HCT116 (cell line): ENCODE measurements at regions not wholly inside any gene's neighbourhood (a gene's known extent, or its start where the extent isn't known, plus 50 kb on each side); places are given as distances from the start of the nearest gene placed in this dataset.

Source experiments
- ATAC-seq: fragments of 200-7000 bp; cut with Tn5 transposase; 2 replicates; pipeline ENCODE4 v1.9.1; 2020; ENCODE audit warnings: mild to moderate bottlenecking, moderate library complexity
- BruUV-seq: library from RNA; stranded (reverse); fragments of 400-500 nt; replicated peaks from 2 replicates; lab custom pipeline; 2021; lab: Mats Ljungman, UMichigan
- CTCF ChIA-PET: fragments of 300-600 bp; sonication (Branson Sonifier 250); formaldehyde crosslinking; loops from one replicate; lab custom pipeline; 2021; ENCODE audit warnings: antibody characterized with exemption; lab: Charles Lee
- POLR2A ChIA-PET: fragments of 300-600, 350-600 bp; sonication (Branson Sonifier 250); formaldehyde crosslinking; loops from one replicate; lab custom pipeline; 2021; ENCODE audit warnings: antibody characterized with exemption; lab: Charles Lee
- RAD21 ChIA-PET, 2 experiments: fragments of 300-600 bp; sonication (Branson Sonifier 250); formaldehyde crosslinking; loops; one replicate each; lab custom pipeline; 2023; ENCODE audit warnings: low total read pairs in 2 of 2; ENCODE audit not compliant: uncharacterized antibody in 2 of 2, unreplicated experiment in 2 of 2, low non-redundant PET in 1 of 2; lab: Charles Lee
- DNase-seq: peaks from one replicate; pipeline ENCODE4 v3.0.0-alpha.2; 2010; ENCODE audit warnings: low read depth, low spot score
- H2AFZ ChIP-seq: fragments of 200-600 bp; shearing (Covaris generic), sonication (generic); 2 replicates; pipeline ENCODE4 v1.6.1; 2017; ENCODE audit warnings: low read depth, mixed run types, mixed read lengths, antibody characterized with exemption, low read length; ENCODE audit not compliant: poor library complexity, severe bottlenecking
- H3K27ac ChIP-seq: 2 replicates; pipeline ENCODE4 v1.5.1; 2012; ENCODE audit warnings: low read depth, low read length
- H3K27me3 ChIP-seq: fragments of 200-600 bp; sonication (generic); 2 replicates; pipeline ENCODE4 v1.6.1; 2016; ENCODE audit warnings: mixed run types, low read length, mixed read lengths; ENCODE audit not compliant: insufficient read depth
- H3K36me3 ChIP-seq, 2 experiments: fragments of 200-500 bp in 1 of 2; fragments of 200-600 bp in 1 of 2; sonication (Bioruptor generic) in 1 of 2; sonication (generic) in 1 of 2; 2 replicates each; pipeline versions ENCODE4 v1.5.1 to v1.6.1; 2014 to 2016; ENCODE audit warnings: low read length in 2 of 2, inconsistent platforms in 1 of 2, mixed read lengths in 1 of 2, mixed run types in 1 of 2; ENCODE audit not compliant: insufficient read depth in 2 of 2, control insufficient read depth in 1 of 2
- H3K4me1 ChIP-seq, 2 experiments: fragments of 200-600 bp in 1 of 2; sonication (generic) in 1 of 2; 2 replicates each; pipeline versions ENCODE4 v1.5.1 to v1.6.1; 2012 to 2017; ENCODE audit warnings: low read length in 2 of 2, inconsistent platforms in 1 of 2, mild to moderate bottlenecking in 1 of 2, mixed read lengths in 1 of 2, mixed run types in 1 of 2, moderate library complexity in 1 of 2; ENCODE audit not compliant: insufficient read depth in 2 of 2, control insufficient read depth in 1 of 2
- H3K4me2 ChIP-seq: fragments of 200-600 bp; sonication (generic); 2 replicates; pipeline ENCODE4 v1.6.1; 2017; ENCODE audit warnings: mixed run types, low read length, mixed read lengths
- H3K4me3 ChIP-seq, 2 experiments: fragments of 200-600 bp in 1 of 2; sonication (generic) in 1 of 2; replicated peaks in 1 of 2; 2 replicates each; pipeline ENCODE4 v1.5.1; 2011 to 2016; ENCODE audit warnings: low read length in 2 of 2, control low read depth in 1 of 2, low read depth in 1 of 2, mild to moderate bottlenecking in 1 of 2, mixed read lengths in 1 of 2, mixed run types in 1 of 2
- H3K79me2 ChIP-seq: fragments of 200-600 bp; sonication (generic); 2 replicates; pipeline ENCODE4 v1.6.1; 2017; ENCODE audit warnings: mild to moderate bottlenecking, mixed run types, low read length, moderate library complexity, mixed read lengths; ENCODE audit not compliant: insufficient read depth
- H3K9ac ChIP-seq: fragments of 200-600 bp; sonication (generic); 2 replicates; pipeline ENCODE4 v1.6.1; 2016; ENCODE audit warnings: low read length, mixed read lengths
- H3K9me2 ChIP-seq: fragments of 200-600 bp; sonication (generic), shearing (Covaris generic); 2 replicates; pipeline ENCODE4 v1.6.1; 2017; ENCODE audit warnings: mixed run types, mild to moderate bottlenecking, moderate library complexity; ENCODE audit not compliant: insufficient read depth
- H3K9me3 ChIP-seq, 2 experiments: fragments of 200-500 bp in 1 of 2; fragments of 200-600 bp in 1 of 2; sonication (Bioruptor generic) in 1 of 2; sonication (generic) in 1 of 2; 2 replicates each; pipeline ENCODE4 v1.6.1; 2014 to 2017; ENCODE audit warnings: low read length in 2 of 2, mixed read lengths in 2 of 2, inconsistent platforms in 1 of 2, low read depth in 1 of 2, mild to moderate bottlenecking in 1 of 2, mixed run types in 1 of 2, moderate library complexity in 1 of 2; ENCODE audit not compliant: control insufficient read depth in 1 of 2, insufficient read depth in 1 of 2
- H4K20me1 ChIP-seq: fragments of 200-600 bp; sonication (generic), shearing (Covaris generic); 2 replicates; pipeline ENCODE4 v1.6.1; 2017; ENCODE audit warnings: mixed run types, mild to moderate bottlenecking, moderate library complexity; ENCODE audit not compliant: insufficient read depth
- CEBPB ChIP-seq: IDR thresholded peaks from 2 replicates; pipeline ENCODE4 v1.6.1; 2012; ENCODE audit warnings: low read depth
- CTCF ChIP-seq, 3 experiments: fragments of 200-600 bp in 1 of 3; sonication (generic) in 1 of 3; IDR thresholded peaks in 2 of 3; conservative IDR thresholded peaks in 1 of 3; 2 replicates each; pipeline ENCODE4 v1.5.1; 2012 to 2017; ENCODE audit warnings: low read depth in 2 of 3, low read length in 2 of 3, antibody characterized with exemption in 1 of 3, borderline replicate concordance in 1 of 3, control low read depth in 1 of 3, mild to moderate bottlenecking in 1 of 3, mixed read lengths in 1 of 3, mixed run types in 1 of 3, moderate library complexity in 1 of 3; ENCODE audit not compliant: insufficient read depth in 1 of 3
- ELF1 ChIP-seq: IDR thresholded peaks from 2 replicates; pipeline ENCODE4 v1.6.1; 2012; ENCODE audit warnings: low read depth, borderline replicate concordance
- EZH2 ChIP-seq: fragments of 200-600 bp; sonication (generic); IDR thresholded peaks from 2 replicates; pipeline ENCODE4 v1.6.1; 2017; ENCODE audit warnings: antibody characterized with exemption, mixed run types
- POLR2A ChIP-seq: IDR thresholded peaks from 2 replicates; pipeline ENCODE4 v1.7.0; 2011; ENCODE audit warnings: borderline replicate concordance; ENCODE audit not compliant: insufficient read depth, insufficient read length; ENCODE audit errors: extremely low read depth
- POLR2AphosphoS5 ChIP-seq: IDR thresholded peaks from 2 replicates; pipeline ENCODE4 v1.6.1; 2011; ENCODE audit warnings: mild to moderate bottlenecking, low read depth, low read length, moderate library complexity
- RAD21 ChIP-seq: IDR thresholded peaks from 2 replicates; pipeline ENCODE4 v1.6.1; 2012; ENCODE audit warnings: low read depth, mild to moderate bottlenecking
- REST ChIP-seq: IDR thresholded peaks from 2 replicates; pipeline ENCODE4 v1.6.1; 2012; ENCODE audit warnings: low read depth
- SIN3A ChIP-seq: IDR thresholded peaks from 2 replicates; pipeline ENCODE4 v1.6.1; 2012; ENCODE audit warnings: low read depth
- SRF ChIP-seq: IDR thresholded peaks from 2 replicates; pipeline ENCODE4 v1.6.1; 2012; ENCODE audit warnings: low read depth
- TCF7L2 ChIP-seq: IDR thresholded peaks from 2 replicates; pipeline ENCODE4 v1.7.0; 2011; ENCODE audit warnings: borderline replicate concordance, inconsistent platforms; ENCODE audit not compliant: insufficient read depth, insufficient read length; ENCODE audit errors: extremely low read depth
- ZBTB33 ChIP-seq: IDR thresholded peaks from 2 replicates; pipeline ENCODE4 v1.6.1; 2011; ENCODE audit warnings: mild to moderate bottlenecking, low read length, moderate library complexity; ENCODE audit not compliant: insufficient replicate concordance; ENCODE audit errors: extremely low read depth
- ZFX ChIP-seq: fragments of 450-650 bp; IDR thresholded peaks from 2 replicates; pipeline ENCODE4 v1.6.1; 2017
- ZNF274 ChIP-seq: fragments of 200-500 bp; sonication (Bioruptor generic); IDR thresholded peaks from 2 replicates; pipeline ENCODE4 v1.6.1; 2014; ENCODE audit warnings: mild to moderate bottlenecking, low read depth, low read length, inconsistent platforms
- intact Hi-C: fragments of 100-400 bp; cut with micrococcal nuclease; formaldehyde crosslinking; loops from 2 replicates; pipeline ENCODE4 v1.10.0; 2022
- TF ChIP-seq, protein P1 (sequence below): IDR thresholded peaks from 2 replicates; pipeline ENCODE4 v1.6.1; 2012
- TF ChIP-seq, protein P2 (sequence below): IDR thresholded peaks from 2 replicates; pipeline ENCODE4 v1.6.1; 2012

DNA sequence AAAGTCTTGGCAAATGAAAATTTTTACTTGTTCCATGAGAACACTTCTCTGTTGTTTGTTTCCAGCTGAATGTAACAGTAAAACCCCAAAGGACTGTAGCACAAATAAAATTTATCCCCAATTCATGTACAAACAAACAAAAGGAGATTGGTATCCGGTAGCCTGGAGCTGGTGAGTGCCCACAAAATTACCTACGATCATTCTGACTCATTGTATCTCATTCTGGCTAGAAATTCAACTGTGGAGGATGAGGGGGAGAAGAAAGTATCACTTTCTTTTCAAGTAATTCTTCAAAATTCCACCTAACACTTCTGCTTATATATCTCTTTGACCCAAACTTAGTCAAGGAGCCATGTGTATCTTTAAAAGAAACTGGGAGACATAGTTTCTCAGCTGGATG is 268.5 kb downstream of the ALG10B start:
- intact Hi-C loops: no loop called here
- no peaks in the 10 kb centered on the region for H3K36me3 ChIP-seq
- DNase-seq: no peak
- ChIA-PET POLR2A (no interaction called here), CTCF (no interaction called here), RAD21 (no interaction called here)
- H3K4me3 ChIP-seq: no peak overlapping the region
- no peak overlapping the region for H3K27ac ChIP-seq
- H4K20me1 ChIP-seq: no peaks in the 10 kb centered on the region
- no peaks in the 10 kb centered on the region for H3K79me2 ChIP-seq
- H3K9ac ChIP-seq: no peak overlapping the region
- no peak for ATAC-seq
- no peak overlapping the region for H2AFZ ChIP-seq
- H3K4me1 ChIP-seq: no peaks in the 10 kb centered on the region
- no peaks in the 10 kb centered on the region for H3K9me3 ChIP-seq
- BruUV-seq: no TSS peak
- no peaks in the 10 kb centered on the region for H3K27me3 ChIP-seq
- no peak overlapping the region for H3K4me2 ChIP-seq
- H3K9me2 ChIP-seq: no peaks in the 10 kb centered on the region
- no peak for TF ChIP-seq SRF
- TF ChIP-seq POLR2AphosphoS5: no peak
- TF ChIP-seq ELF1: no peak
- no peak for TF ChIP-seq CTCF (IDR thresholded peaks at IDR 0.05 in 2 of 3, conservative IDR thresholded peaks at IDR 0.05 in 1 of 3; ENCODE audit: borderline replicate concordance in 1 of 3, insufficient read depth in 1 of 3, low read depth in 2 of 3, low read length in 2 of 3)
- no peak for TF ChIP-seq SIN3A
- TF ChIP-seq RAD21: no peak
- no peak for TF ChIP-seq ZBTB33
- TF ChIP-seq CEBPB: no peak
- no peak for TF ChIP-seq REST
- TF ChIP-seq, protein P1, sequence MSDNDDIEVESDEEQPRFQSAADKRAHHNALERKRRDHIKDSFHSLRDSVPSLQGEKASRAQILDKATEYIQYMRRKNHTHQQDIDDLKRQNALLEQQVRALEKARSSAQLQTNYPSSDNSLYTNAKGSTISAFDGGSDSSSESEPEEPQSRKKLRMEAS: no peak
- TF ChIP-seq POLR2A: no peak
- TF ChIP-seq ZNF274: no peak
- no peak for TF ChIP-seq TCF7L2
- TF ChIP-seq EZH2: no peak
- TF ChIP-seq ZFX: no peak
- TF ChIP-seq, protein P2, sequence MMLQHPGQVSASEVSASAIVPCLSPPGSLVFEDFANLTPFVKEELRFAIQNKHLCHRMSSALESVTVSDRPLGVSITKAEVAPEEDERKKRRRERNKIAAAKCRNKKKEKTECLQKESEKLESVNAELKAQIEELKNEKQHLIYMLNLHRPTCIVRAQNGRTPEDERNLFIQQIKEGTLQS: no peak
